HepG2 (cell line): ENCODE measurements at regions not wholly inside any gene's neighbourhood (a gene's known extent, or its start where the extent isn't known, plus 50 kb on each side); places are given as distances from the start of the nearest gene placed in this dataset.
"Not testable (repeated sequence)": the region's sequence is repeated elsewhere in the genome, so short reads cannot be mapped to it uniquely, and the experiment has no call there.

Source experiments
- POLR2A ChIP-seq, 2 experiments: IDR thresholded peaks; 2 replicates each; pipeline ENCODE4 v1.6.1; 2011; ENCODE audit warnings: low read depth in 2 of 2, low read length in 2 of 2, mild to moderate bottlenecking in 1 of 2, moderate library complexity in 1 of 2; ENCODE audit not compliant: insufficient read depth in 1 of 2
- POLR2AphosphoS5 ChIP-seq: IDR thresholded peaks from 2 replicates; pipeline ENCODE4 v1.6.1; 2012; ENCODE audit warnings: low read depth, low read length
- ZNF703 ChIP-seq: sonication (generic); formaldehyde crosslinking; IDR thresholded peaks from 2 replicates; pipeline ENCODE4 v1.5.1; 2020; ENCODE audit warnings: missing genetic modification reagents, mild to moderate bottlenecking, moderate library complexity, borderline replicate concordance
- ZNF747 ChIP-seq: sonication (generic); formaldehyde crosslinking; IDR thresholded peaks from 2 replicates; pipeline ENCODE4 v1.8.1; 2023; ENCODE audit warnings: missing genetic modification reagents, mild to moderate bottlenecking, borderline replicate concordance

- not testable (repeated sequence) for TF ChIP-seq ZNF703 (CRISPR knock-in tag); POLR2AphosphoS5; ZNF747 (CRISPR knock-in tag); POLR2A (IDR thresholded peaks at IDR 0.05; ENCODE audit: insufficient read depth in 1 of 2, low read depth in 2 of 2, low read length in 2 of 2)
These were observed 218.9 kb downstream of the SPANXN4 start for GRCh38 chrX:143244593-143244992.
